Activated naive CD4-positive, alpha-beta T cell treated with anti-CD3 and anti-CD28 coated beads, Interleukin-2, amount 50 U/mL, for 72 hours (primary cell): ENCODE measurements at regions not wholly inside any gene's neighbourhood (a gene's known extent, or its start where the extent isn't known, plus 50 kb on each side); places are given as distances from the start of the nearest gene placed in this dataset.
"Not testable (repeated sequence)": the region's sequence is repeated elsewhere in the genome, so short reads cannot be mapped to it uniquely, and the experiment has no call there.

Source experiments
- ATAC-seq, 2 donors: fragments of 150-1000 bp; cut with Tn5 transposase; 2 replicates each; pipeline ENCODE4 v1.10.0; 2021; ENCODE audit warnings: mild to moderate bottlenecking in 2 of 2, moderate library complexity in 2 of 2
- DNase-seq, 2 donors: peaks; one replicate each; pipeline ENCODE4 v3.0.0; 2021 to 2022; ENCODE audit warnings: low spot score in 2 of 2
- H3K27ac Mint-ChIP-seq, 2 donors: one replicate each; pipeline ENCODE4 v1.8.0; 2022; ENCODE audit warnings: mild to moderate bottlenecking in 2 of 2, mixed read lengths in 2 of 2
- H3K36me3 Mint-ChIP-seq, 2 donors: one replicate each; pipeline ENCODE4 v1.8.0; 2022; ENCODE audit warnings: mixed read lengths in 2 of 2
- H3K9me3 Mint-ChIP-seq, 2 donors: one replicate each; pipeline ENCODE4 v1.8.0; 2022; ENCODE audit warnings: mixed read lengths in 2 of 2

GRCh38 chr13:26845063-26845462 is 84.5 kb upstream of the GPR12 start:
- not testable (repeated sequence) for H3K9me3 Mint-ChIP-seq, H3K36me3 Mint-ChIP-seq, DNase-seq, H3K27ac Mint-ChIP-seq, ATAC-seq

- no peak for ATAC-seq
Measured at GRCh38 chr13:26839682-26840081, 79.1 kb upstream of the GPR12 start.

GRCh38 chr13:26838821-26839220 is 78.2 kb upstream of the GPR12 start:
- no peak for ATAC-seq
- no peaks in the 10 kb centered on the region for H3K36me3 Mint-ChIP-seq
- no peak overlapping the region for H3K27ac Mint-ChIP-seq
- no peaks in the 10 kb centered on the region for H3K9me3 Mint-ChIP-seq
- no peak for DNase-seq

More at GRCh38 chr13:26839682-26840081, 79.1 kb upstream of the GPR12 start:
- Mint-ChIP-seq H3K36me3 (no peaks in the 10 kb centered on the region), H3K9me3 (no peaks in the 10 kb centered on the region), H3K27ac (no peak overlapping the region)
- no peak for DNase-seq

GRCh38 chr13:26837997-26838396 is 77.4 kb upstream of the GPR12 start:
- H3K36me3 Mint-ChIP-seq = no peaks in the 10 kb centered on the region

GRCh38 chr13:26837102-26837501 is 76.5 kb upstream of the GPR12 start:
- H3K9me3 Mint-ChIP-seq = no peaks in the 10 kb centered on the region
- no peak overlapping the region for H3K27ac Mint-ChIP-seq
- ATAC-seq = no peak
- DNase-seq = no peak
- H3K36me3 Mint-ChIP-seq = no peaks in the 10 kb centered on the region

More at GRCh38 chr13:26837997-26838396, 77.4 kb upstream of the GPR12 start:
- H3K9me3 Mint-ChIP-seq = no peaks in the 10 kb centered on the region
- no peak for DNase-seq
- no peak overlapping the region for H3K27ac Mint-ChIP-seq
- ATAC-seq = no peak

GRCh38 chr13:26836626-26837025 is 76.0 kb upstream of the GPR12 start:
- H3K9me3 Mint-ChIP-seq = no peaks in the 10 kb centered on the region
- no peaks in the 10 kb centered on the region for H3K36me3 Mint-ChIP-seq
- H3K27ac Mint-ChIP-seq = no peak overlapping the region
- ATAC-seq = no peak
- no peak for DNase-seq

GRCh38 chr13:26834646-26835045 is 74.1 kb upstream of the GPR12 start:
- Mint-ChIP-seq H3K27ac (no peak overlapping the region), H3K9me3 (no peaks in the 10 kb centered on the region), H3K36me3 (no peaks in the 10 kb centered on the region)
- no peak for ATAC-seq
- no peak for DNase-seq

- no peaks in the 10 kb centered on the region for H3K9me3 Mint-ChIP-seq
- H3K27ac Mint-ChIP-seq = no peak overlapping the region
- DNase-seq (no peak), ATAC-seq (no peak)
- H3K36me3 Mint-ChIP-seq = no peaks in the 10 kb centered on the region
Measured at GRCh38 chr13:26831336-26831908, 70.8 kb upstream of the GPR12 start.

- Mint-ChIP-seq H3K27ac (no peak overlapping the region), H3K9me3 (no peaks in the 10 kb centered on the region), H3K36me3 (no peaks in the 10 kb centered on the region)
- no peak for ATAC-seq
- DNase-seq = no peak
Measured at GRCh38 chr13:26829716-26830115, 69.1 kb upstream of the GPR12 start.

GRCh38 chr13:26824581-26824980 is 64.0 kb upstream of the GPR12 start:
- H3K27ac Mint-ChIP-seq = no peak overlapping the region
- no peak for ATAC-seq
- no peaks in the 10 kb centered on the region for H3K9me3 Mint-ChIP-seq
- no peak for DNase-seq
- H3K36me3 Mint-ChIP-seq = no peaks in the 10 kb centered on the region

- DNase-seq = no peak
- no peaks in the 10 kb centered on the region for H3K9me3 Mint-ChIP-seq
- no peak for ATAC-seq
- H3K36me3 Mint-ChIP-seq = no peaks in the 10 kb centered on the region
- H3K27ac Mint-ChIP-seq = no peak overlapping the region
Measured at GRCh38 chr13:26822146-26822545, 61.6 kb upstream of the GPR12 start.

GRCh38 chr13:26821672-26822071 is 61.1 kb upstream of the GPR12 start:
- ATAC-seq (no peak), DNase-seq (no peak)
- Mint-ChIP-seq H3K9me3 (no peaks in the 10 kb centered on the region), H3K27ac (no peak overlapping the region), H3K36me3 (no peaks in the 10 kb centered on the region)

GRCh38 chr13:26820871-26821270 is 60.3 kb upstream of the GPR12 start:
- Mint-ChIP-seq H3K27ac (no peak overlapping the region), H3K9me3 (no peaks in the 10 kb centered on the region), H3K36me3 (no peaks in the 10 kb centered on the region)
- DNase-seq (no peak), ATAC-seq (no peak)

- no peaks in the 10 kb centered on the region for H3K9me3 Mint-ChIP-seq
- ATAC-seq (no peak), DNase-seq (no peak)
- no peaks in the 10 kb centered on the region for H3K36me3 Mint-ChIP-seq
- no peak overlapping the region for H3K27ac Mint-ChIP-seq
Measured at GRCh38 chr13:26819046-26819445, 58.5 kb upstream of the GPR12 start.

GRCh38 chr13:26816881-26817280 is 56.3 kb upstream of the GPR12 start:
- DNase-seq = no peak
- no peak overlapping the region for H3K27ac Mint-ChIP-seq
- ATAC-seq = no peak
- H3K9me3 Mint-ChIP-seq = no peaks in the 10 kb centered on the region
- H3K36me3 Mint-ChIP-seq = no peaks in the 10 kb centered on the region

- H3K27ac Mint-ChIP-seq = no peak overlapping the region
Measured at GRCh38 chr13:26813980-26814348, 53.4 kb upstream of the GPR12 start.

GRCh38 chr13:26813321-26813979 is 52.9 kb upstream of the GPR12 start:
- no peak overlapping the region for H3K27ac Mint-ChIP-seq
- H3K36me3 Mint-ChIP-seq = no peaks in the 10 kb centered on the region
- H3K9me3 Mint-ChIP-seq = no peaks in the 10 kb centered on the region
- ATAC-seq = no peak
- DNase-seq = no peak

More at GRCh38 chr13:26813980-26814348, 53.4 kb upstream of the GPR12 start:
- DNase-seq (no peak), ATAC-seq (no peak)
- no peaks in the 10 kb centered on the region for H3K36me3 Mint-ChIP-seq
- no peaks in the 10 kb centered on the region for H3K9me3 Mint-ChIP-seq

GRCh38 chr13:26811581-26811980 is 51.0 kb upstream of the GPR12 start:
- no peak for DNase-seq
- ATAC-seq = no peak
- H3K36me3 Mint-ChIP-seq = no peaks in the 10 kb centered on the region
- H3K9me3 Mint-ChIP-seq = no peaks in the 10 kb centered on the region
- no peak overlapping the region for H3K27ac Mint-ChIP-seq
